Activated naive CD4-positive, alpha-beta T cell treated with anti-CD3 and anti-CD28 coated beads, Interleukin-2, amount 10 ng/mL, durations not matched to agents 7 days and 5 days (primary cell): ENCODE measurements at regions not wholly inside any gene's neighbourhood (a gene's known extent, or its start where the extent isn't known, plus 50 kb on each side); places are given as distances from the start of the nearest gene placed in this dataset.
"Not testable (repeated sequence)": the region's sequence is repeated elsewhere in the genome, so short reads cannot be mapped to it uniquely, and the experiment has no call there.

Source experiments
- CTCF ChIA-PET: fragments of 350-600 bp; sonication (Branson Sonifier 250); formaldehyde crosslinking; loops from one replicate; lab custom pipeline; 2021; ENCODE audit warnings: antibody characterized with exemption; lab: Charles Lee
- DNase-seq: peaks from one replicate; pipeline ENCODE4 v3.0.0-alpha.2; 2020
- H3K27ac Mint-ChIP-seq: one replicate; pipeline ENCODE4 v1.8.0; 2021; ENCODE audit warnings: mild to moderate bottlenecking, moderate library complexity, mixed read lengths
- H3K27me3 Mint-ChIP-seq: one replicate; pipeline ENCODE4 v1.8.0; 2021; ENCODE audit warnings: mild to moderate bottlenecking, mixed read lengths
- H3K36me3 Mint-ChIP-seq: one replicate; pipeline ENCODE4 v1.8.0; 2021; ENCODE audit warnings: mixed read lengths
- H3K4me1 Mint-ChIP-seq: one replicate; pipeline ENCODE4 v1.8.0; 2021; ENCODE audit warnings: mixed read lengths
- H3K4me3 Mint-ChIP-seq: one replicate; pipeline ENCODE4 v1.8.0; 2021; ENCODE audit warnings: mild to moderate bottlenecking, moderate library complexity, mixed read lengths
- H3K9me3 Mint-ChIP-seq: one replicate; pipeline ENCODE4 v1.8.0; 2021; ENCODE audit warnings: mixed read lengths

DNA sequence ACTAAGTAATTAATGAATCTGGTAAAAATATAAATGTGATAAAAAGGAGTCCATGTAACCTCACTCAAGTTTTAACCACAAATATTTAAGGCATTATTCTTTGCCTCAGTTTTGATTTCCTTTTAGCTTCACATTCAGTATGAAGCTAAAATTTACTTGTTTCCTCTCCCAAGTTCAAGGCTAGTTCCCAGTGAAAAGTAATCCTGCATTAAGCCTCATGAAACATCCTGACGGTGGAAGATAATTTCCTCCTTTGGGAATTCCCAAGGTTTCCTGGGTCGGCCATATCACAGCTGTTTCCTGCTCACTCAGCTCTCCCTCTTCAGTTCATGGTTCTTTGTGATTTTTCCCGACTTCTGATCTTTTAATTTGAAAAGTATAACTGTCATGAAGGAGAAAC lies 1256.8 kb upstream of the FLRT2 start:
- DNase-seq: no peak
- Mint-ChIP-seq H3K4me1 (no peaks in the 10 kb centered on the region), H3K27me3 (no peaks in the 10 kb centered on the region), H3K9me3 (peaks cover 15% of the 10 kb centered on the region), H3K36me3 (no peaks in the 10 kb centered on the region), H3K4me3 (no peak overlapping the region), H3K27ac (no peak overlapping the region)
- CTCF ChIA-PET: no interaction called here

DNA sequence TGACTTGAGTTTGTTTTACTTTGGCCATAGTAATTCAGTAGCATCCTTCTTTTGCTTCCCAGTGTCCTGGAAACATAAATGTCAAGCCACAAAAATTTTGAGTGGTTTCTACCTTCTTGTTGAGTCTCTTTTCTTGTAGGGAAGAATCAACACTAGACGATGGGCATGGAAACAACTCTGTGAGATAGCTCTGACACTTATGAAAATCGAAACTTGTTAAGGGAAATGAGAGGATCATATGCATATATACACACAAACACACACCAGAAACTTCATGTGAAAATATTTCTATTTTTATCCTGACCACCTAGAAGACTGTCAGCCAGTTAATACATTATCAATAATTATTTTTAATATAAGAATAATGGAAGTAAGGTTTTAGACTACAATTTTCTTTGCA lies 1247.3 kb upstream of the FLRT2 start:
- Mint-ChIP-seq H3K27me3 (no peaks in the 10 kb centered on the region), H3K36me3 (no peaks in the 10 kb centered on the region), H3K4me3 (no peak overlapping the region), H3K4me1 (no peaks in the 10 kb centered on the region), H3K9me3 (peaks cover 4% of the 10 kb centered on the region), H3K27ac (no peak overlapping the region)
- DNase-seq: no peak
- CTCF ChIA-PET: no interaction called here

DNA sequence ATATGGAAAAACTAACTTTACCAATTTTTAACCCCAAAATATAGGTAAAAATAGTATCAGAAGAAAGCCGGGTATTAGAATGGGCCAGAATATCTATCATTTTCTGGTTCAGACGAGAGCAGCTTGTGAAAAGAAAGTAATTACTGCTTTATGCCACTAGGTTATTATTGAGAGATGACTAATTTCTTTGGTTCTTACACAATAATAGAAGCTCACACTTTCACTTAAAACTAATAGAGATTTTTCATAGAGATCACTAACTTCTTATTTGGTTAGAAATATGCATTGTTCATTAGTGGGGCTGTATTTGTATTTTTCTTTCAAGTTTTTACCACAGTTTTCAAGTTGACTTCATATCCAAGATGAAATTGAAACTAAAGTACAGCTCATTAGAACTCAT lies 1241.2 kb upstream of the FLRT2 start:
- DNase-seq: no peak
- Mint-ChIP-seq H3K4me1 (no peaks in the 10 kb centered on the region), H3K36me3 (no peaks in the 10 kb centered on the region), H3K4me3 (no peak overlapping the region), H3K9me3 (peaks cover 6% of the 10 kb centered on the region), H3K27me3 (no peaks in the 10 kb centered on the region), H3K27ac (no peak overlapping the region)
- CTCF ChIA-PET: no interaction called here

DNA sequence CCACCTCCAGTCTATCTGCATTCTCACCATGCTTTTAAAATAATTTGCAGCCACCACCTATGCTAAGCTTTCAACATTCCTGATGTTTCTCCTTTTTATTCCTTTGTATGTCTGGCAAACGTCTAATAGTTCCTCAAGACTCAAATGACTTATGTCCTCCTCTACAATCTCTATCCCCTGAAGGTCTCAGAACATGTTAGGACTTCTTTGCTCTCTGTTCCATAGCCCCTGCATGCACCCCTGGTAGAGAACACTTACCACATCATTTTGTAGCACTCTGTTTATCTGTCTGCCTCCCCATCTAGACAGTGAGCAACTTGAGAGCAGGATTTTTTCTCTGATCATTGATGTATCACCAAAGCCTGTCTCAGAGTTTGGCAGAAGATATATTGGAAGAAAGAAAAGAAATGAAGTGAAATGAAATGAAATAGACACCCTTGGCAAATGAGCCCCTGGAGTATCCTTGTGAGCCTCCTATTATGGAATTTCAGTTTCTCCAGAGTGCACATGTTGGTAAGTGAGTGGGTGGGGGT lies 1231.2 kb upstream of the FLRT2 start:
- CTCF ChIA-PET: interaction anchor here (0.6 kb wide), 1 partner anchor 293 kb away, joined by 5 read pairs; no protein-coding TSS in a partner anchor
- Mint-ChIP-seq H3K9me3 (peaks cover 11% of the 10 kb centered on the region), H3K27me3 (no peaks in the 10 kb centered on the region), H3K4me1 (no peaks in the 10 kb centered on the region), H3K36me3 (no peaks in the 10 kb centered on the region), H3K27ac (no peak overlapping the region), H3K4me3 (no peak overlapping the region)
- no peak for DNase-seq

DNA sequence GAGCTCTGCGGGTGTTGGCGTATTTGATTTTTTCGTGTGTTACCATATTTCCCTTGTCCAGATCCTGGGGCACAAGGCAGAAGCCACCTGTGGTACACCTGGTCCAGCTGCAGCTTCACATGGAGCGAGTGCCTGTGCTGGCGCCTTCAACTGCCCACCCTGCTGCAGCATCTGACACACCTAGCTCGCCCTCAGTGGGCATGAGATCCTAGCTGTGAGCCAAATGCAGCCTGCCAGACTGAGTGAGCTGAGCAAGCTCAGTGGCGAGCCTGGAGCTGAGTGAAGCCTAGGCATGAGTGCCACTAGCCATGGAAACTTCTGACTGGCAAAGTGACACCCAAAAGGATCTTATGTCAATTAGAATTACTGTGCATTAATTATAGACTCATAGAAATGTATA lies 1226.8 kb upstream of the FLRT2 start:
- no peak for DNase-seq
- H3K4me3 Mint-ChIP-seq: no peak overlapping the region
- no peaks in the 10 kb centered on the region for H3K4me1 Mint-ChIP-seq
- H3K36me3 Mint-ChIP-seq: no peaks in the 10 kb centered on the region
- CTCF ChIA-PET: no interaction called here
- peaks cover 19% of the 10 kb centered on the region for H3K9me3 Mint-ChIP-seq
- no peak overlapping the region for H3K27ac Mint-ChIP-seq
- H3K27me3 Mint-ChIP-seq: no peaks in the 10 kb centered on the region

DNA sequence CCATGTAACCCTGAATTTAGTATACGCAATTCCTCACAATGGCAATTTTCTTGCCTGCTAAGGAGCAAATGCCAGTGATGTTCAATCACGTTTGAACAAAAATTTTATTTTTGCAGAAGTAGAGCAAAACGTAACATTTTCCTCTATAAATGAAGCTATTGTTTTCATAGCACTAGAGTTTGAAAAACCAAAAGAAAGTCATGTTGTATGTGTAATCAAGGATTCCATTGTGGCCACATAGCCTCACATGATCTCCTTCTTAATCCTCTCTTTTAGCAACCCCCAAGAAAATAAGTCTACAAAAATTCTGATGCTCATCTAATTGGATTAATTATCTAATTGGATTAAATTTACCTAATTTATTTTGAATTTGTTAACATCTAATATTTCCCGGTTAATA lies 1217.4 kb upstream of the FLRT2 start:
- DNase-seq: no peak
- Mint-ChIP-seq H3K27ac (no peak overlapping the region), H3K9me3 (peaks cover 17% of the 10 kb centered on the region), H3K36me3 (no peaks in the 10 kb centered on the region), H3K27me3 (no peaks in the 10 kb centered on the region), H3K4me1 (no peaks in the 10 kb centered on the region), H3K4me3 (no peak overlapping the region)
- CTCF ChIA-PET: no interaction called here

DNA sequence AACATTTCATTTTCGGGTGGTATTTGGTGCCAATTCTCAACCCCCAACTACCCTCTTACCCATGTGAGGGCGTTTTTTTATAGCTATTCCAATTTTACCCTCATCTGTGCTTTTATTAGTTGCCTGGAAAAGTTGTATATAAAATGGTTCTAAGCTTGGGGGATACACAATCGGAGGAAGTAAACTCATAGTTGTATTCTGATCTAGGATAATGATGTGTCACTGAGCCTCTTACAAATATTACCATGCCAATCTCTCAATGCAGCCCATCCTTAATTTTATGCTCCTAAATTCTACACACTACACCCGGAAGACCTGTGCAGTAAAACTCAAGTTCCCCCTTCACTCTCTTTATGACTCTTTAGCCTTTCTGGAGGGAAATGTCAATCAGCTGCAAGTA lies 1206.5 kb upstream of the FLRT2 start:
- Mint-ChIP-seq H3K4me1 (no peaks in the 10 kb centered on the region), H3K36me3 (no peaks in the 10 kb centered on the region), H3K9me3 (peaks cover 10% of the 10 kb centered on the region), H3K4me3 (no peak overlapping the region), H3K27me3 (no peaks in the 10 kb centered on the region), H3K27ac (no peak overlapping the region)
- DNase-seq: no peak
- CTCF ChIA-PET: no interaction called here

DNA sequence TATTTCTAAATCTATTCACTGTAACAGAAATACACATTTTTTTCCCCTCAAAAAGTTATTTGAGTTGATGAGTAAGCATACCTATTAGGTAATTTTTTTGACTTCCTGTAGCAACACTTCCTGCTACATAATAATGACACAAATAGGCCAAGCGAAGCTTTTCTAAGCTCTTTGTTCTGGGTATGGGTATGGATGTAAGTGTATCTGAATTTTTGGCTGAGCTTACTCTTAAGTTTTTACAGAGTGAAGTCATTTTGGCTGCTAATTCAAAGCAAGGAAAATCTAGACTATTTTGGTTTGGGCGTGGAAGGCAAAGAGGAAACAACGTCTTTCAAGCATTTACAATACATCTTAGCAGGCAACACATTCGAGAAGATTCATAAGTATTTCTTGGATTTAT lies 1206.0 kb upstream of the FLRT2 start:
- Mint-ChIP-seq H3K4me1 (no peaks in the 10 kb centered on the region), H3K27me3 (no peaks in the 10 kb centered on the region), H3K27ac (no peak overlapping the region), H3K4me3 (no peak overlapping the region), H3K36me3 (no peaks in the 10 kb centered on the region), H3K9me3 (peaks cover 13% of the 10 kb centered on the region)
- no peak for DNase-seq
- CTCF ChIA-PET: no interaction called here

DNA sequence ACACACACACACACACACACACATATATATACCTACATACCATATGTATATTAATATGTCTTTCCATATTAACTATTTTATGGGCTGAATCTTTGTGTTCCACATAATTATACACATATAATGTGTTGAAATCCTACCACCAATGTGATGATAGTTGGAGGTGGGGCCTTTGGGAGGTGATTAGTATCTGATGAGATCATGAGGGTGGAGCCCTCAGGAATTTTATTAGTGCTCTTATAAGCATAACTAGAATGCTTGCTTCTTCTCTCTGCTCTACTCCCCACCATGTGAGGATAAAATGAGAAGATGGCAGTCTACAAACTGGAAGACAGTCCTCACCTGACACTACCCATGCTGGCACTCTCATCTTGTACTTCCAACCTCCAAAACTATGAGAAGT lies 1193.5 kb upstream of the FLRT2 start:
- Mint-ChIP-seq H3K36me3 (no peaks in the 10 kb centered on the region), H3K27ac (no peak overlapping the region), H3K9me3 (peaks cover 9% of the 10 kb centered on the region), H3K27me3 (no peaks in the 10 kb centered on the region), H3K4me1 (no peaks in the 10 kb centered on the region), H3K4me3 (no peak overlapping the region)
- CTCF ChIA-PET: no interaction called here
- no peak for DNase-seq

DNA sequence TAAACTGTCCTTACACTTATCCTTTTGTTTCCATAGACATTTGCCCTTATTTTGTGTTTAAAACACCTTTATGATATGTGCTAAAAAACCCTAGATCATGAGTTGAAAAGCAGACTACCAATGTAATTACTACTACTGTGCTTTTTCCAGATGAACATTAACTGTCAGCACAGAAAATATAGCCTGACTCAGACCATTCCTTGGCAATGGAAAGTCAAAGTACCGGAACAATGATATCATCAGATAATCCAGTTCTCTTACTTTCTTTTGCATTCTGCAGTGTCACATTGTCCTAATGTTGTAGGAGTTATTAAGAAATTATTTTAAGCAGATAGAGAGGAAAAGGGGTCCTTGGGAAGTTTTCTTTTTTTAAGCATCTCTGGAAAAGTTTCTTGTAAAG lies 1189.0 kb upstream of the FLRT2 start:
- Mint-ChIP-seq H3K36me3 (no peaks in the 10 kb centered on the region), H3K27ac (no peak overlapping the region), H3K9me3 (peaks cover 7% of the 10 kb centered on the region), H3K4me1 (no peaks in the 10 kb centered on the region), H3K27me3 (no peaks in the 10 kb centered on the region), H3K4me3 (no peak overlapping the region)
- CTCF ChIA-PET: no interaction called here
- no peak for DNase-seq

DNA sequence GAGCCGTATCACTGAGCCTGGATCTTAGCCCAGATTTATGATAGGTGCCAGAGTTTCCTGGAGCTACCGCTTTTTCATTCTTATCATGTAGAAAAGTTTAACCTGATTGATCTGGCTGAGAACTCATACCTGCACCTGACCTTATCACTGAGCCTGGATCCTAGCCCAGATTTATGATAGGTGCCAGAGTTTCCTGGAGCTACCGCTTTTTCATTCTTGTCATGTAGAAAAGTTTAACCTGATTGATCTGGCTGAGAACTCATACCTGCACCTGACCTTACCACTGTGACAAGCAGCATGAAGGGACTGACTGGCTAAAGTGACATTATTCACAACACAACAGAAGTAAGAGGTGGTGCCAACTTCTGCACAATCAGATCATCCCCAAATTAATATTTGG lies 1188.1 kb upstream of the FLRT2 start:
- H3K27ac Mint-ChIP-seq, H3K4me3 Mint-ChIP-seq, H3K36me3 Mint-ChIP-seq, DNase-seq, H3K9me3 Mint-ChIP-seq, CTCF ChIA-PET, H3K27me3 Mint-ChIP-seq, H3K4me1 Mint-ChIP-seq: not testable (repeated sequence)

DNA sequence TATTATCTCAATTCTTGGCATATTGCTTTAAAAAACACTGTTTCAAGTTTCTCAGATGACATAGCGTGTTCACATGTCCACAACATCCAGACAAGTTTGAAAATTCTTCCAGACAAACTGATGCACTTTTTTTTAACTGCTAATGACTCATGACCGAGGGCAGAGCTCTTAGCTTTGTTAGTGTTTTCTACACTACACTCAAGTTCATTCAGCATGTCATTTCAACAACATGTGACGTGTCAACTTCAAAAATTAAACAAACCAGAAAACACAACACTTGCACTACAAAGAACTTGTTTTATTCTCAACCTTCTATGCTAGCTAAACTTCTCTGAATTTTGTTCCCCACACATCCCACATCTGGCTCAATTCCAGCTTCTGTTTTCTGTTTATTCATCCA lies 1186.3 kb upstream of the FLRT2 start:
- Mint-ChIP-seq H3K27me3 (no peaks in the 10 kb centered on the region), H3K27ac (no peak overlapping the region), H3K9me3 (peaks cover 9% of the 10 kb centered on the region), H3K4me1 (no peaks in the 10 kb centered on the region), H3K36me3 (no peaks in the 10 kb centered on the region), H3K4me3 (no peak overlapping the region)
- CTCF ChIA-PET: no interaction called here
- DNase-seq: no peak

DNA sequence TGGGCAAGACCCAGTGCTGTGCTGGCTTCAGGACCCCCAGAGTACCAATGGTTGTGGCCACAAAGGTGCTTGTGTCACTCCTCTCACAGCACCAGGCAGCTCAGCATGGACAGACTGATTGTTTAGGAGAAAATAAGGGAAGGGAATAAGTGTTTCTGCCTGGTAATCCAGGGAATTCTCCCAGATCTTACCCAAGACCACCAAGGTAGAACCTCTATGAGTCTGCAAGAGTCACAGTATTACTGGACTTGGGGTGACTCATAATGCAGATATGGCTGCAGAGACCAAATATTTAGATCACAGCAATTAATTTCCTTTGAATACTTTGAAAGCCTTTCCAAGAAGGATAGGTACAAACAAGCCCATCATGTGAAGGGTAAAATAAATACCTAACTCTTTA lies 1178.3 kb upstream of the FLRT2 start:
- Mint-ChIP-seq H3K4me3 (no peak overlapping the region), H3K27me3 (no peaks in the 10 kb centered on the region), H3K27ac (no peak overlapping the region), H3K9me3 (peaks cover 31% of the 10 kb centered on the region), H3K4me1 (no peaks in the 10 kb centered on the region), H3K36me3 (no peaks in the 10 kb centered on the region)
- CTCF ChIA-PET: no interaction called here
- no peak for DNase-seq

DNA sequence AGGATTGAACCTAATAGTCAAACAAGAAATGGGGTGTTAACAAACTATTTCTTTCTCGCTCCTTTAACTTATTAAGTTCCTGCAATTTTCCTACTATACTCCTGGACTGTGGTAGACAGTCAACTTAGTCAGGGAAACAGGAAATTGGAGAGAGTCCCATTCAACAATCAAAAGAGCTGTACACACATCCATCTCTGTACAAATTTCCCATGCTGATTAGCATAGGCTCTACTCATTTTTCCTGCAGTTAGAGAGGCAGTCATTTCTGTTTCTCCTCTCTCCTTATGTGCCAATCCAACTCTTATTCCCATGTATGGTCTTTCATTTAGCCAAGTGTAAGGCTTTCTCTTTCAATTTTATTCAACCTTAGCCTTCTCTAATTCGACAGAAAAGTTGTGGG lies 1168.5 kb upstream of the FLRT2 start:
- CTCF ChIA-PET: no interaction called here

DNA sequence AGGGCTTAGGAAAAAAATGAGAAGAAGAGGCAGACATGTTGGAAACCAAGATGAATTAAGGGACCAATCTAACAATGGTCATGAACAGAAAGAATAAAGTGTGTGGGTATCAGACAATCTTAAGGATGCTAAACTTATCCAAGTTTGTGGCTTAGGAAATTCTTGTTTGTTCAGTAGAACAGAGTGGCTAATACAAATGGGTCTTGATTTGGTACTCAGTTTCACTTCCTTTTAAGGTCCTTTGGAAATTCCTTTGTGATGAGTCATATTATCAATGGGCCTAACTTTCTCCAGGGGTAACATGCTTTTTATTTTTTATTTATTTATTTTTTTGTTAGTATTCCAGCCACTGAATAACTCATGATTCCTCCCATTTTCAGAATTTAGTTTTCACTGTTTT lies 1154.7 kb upstream of the FLRT2 start:
- Mint-ChIP-seq H3K27me3 (no peaks in the 10 kb centered on the region), H3K4me1 (no peaks in the 10 kb centered on the region), H3K9me3 (peaks cover 14% of the 10 kb centered on the region), H3K4me3 (no peak overlapping the region), H3K36me3 (no peaks in the 10 kb centered on the region), H3K27ac (no peak overlapping the region)
- no peak for DNase-seq
- CTCF ChIA-PET: no interaction called here

More for the DNA sequence above, 1168.5 kb upstream of the FLRT2 start:
- no peaks in the 10 kb centered on the region for H3K4me1 Mint-ChIP-seq
- peaks cover 11% of the 10 kb centered on the region for H3K9me3 Mint-ChIP-seq
- DNase-seq: no peak
- H3K36me3 Mint-ChIP-seq: no peaks in the 10 kb centered on the region
- H3K27ac Mint-ChIP-seq: no peak overlapping the region
- H3K27me3 Mint-ChIP-seq: no peaks in the 10 kb centered on the region
- no peak overlapping the region for H3K4me3 Mint-ChIP-seq

DNA sequence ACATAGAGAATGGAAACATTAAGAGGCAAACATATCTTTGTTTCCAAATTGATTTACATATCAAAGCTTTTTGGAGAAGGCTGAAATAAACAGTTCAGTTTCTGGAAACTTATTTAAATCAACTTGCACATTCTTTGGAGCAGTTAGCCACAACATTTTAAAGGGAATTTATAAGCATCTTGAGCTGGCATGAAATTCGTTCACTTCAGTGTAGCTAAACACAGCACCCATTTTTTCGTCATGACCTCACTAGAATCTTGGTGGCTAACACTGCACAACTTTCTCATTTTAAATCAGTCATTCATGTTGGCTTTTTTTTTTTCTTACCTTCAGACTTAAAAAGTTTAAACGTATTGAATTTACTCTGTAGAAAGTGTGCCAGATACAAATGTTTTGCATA lies 1139.9 kb upstream of the FLRT2 start:
- CTCF ChIA-PET: no interaction called here
- Mint-ChIP-seq H3K4me1 (no peaks in the 10 kb centered on the region), H3K36me3 (no peaks in the 10 kb centered on the region), H3K9me3 (peaks cover 14% of the 10 kb centered on the region), H3K27me3 (no peaks in the 10 kb centered on the region), H3K27ac (no peak overlapping the region), H3K4me3 (no peak overlapping the region)
- DNase-seq: no peak
